ENCODE measurements at regions not wholly inside any gene's neighbourhood (a gene's known extent, or its start where the extent isn't known, plus 50 kb on each side); places are given as distances from the start of the nearest gene placed in this dataset.
A peak's percentile ranks its signal among the peaks of the same experiment; 100 is the strongest.

- Histone ChIP-seq H4K5ac (ENCODE audit: insufficient read length, low read depth, low read length) (no peak overlapping the region), H4K20me1 (replicated peaks in 1 of 2; ENCODE audit: control insufficient read depth in 1 of 2, insufficient read depth in 2 of 2, low read length in 2 of 2) (no peaks in the 10 kb centered on the region), H3K18ac (ENCODE audit: extremely low read depth, low read length) (no peak overlapping the region), H3K4me1 (replicated peaks in 1 of 4; ENCODE audit: control insufficient read depth in 3 of 4, insufficient read depth in 4 of 4, low read length in 3 of 4) (peaks cover 2 to 20% (median 6%) of the 10 kb centered on the region in 4 experiments; a peak in 5 of 7 replicates), H3K4me2 (ENCODE audit: insufficient read depth in 1 of 2, low read depth in 2 of 2, low read length in 2 of 2) (no peak overlapping the region), H3K79me2 (ENCODE audit: control insufficient read depth in 1 of 2, insufficient read depth in 2 of 2, low read length in 2 of 2) (no peaks in the 10 kb centered on the region), H3K14ac (ENCODE audit: insufficient read length) (no peak overlapping the region), H3K56ac (replicated peaks; ENCODE audit: insufficient read length, low read depth, low read length) (no peak overlapping the region), H3K23me2 (ENCODE audit: low read depth, low read length) (no peaks in the 10 kb centered on the region), H3K9ac (replicated peaks in 1 of 4; ENCODE audit: extremely low read depth in 1 of 4, low read depth in 3 of 4, low read length in 3 of 4) (peak overlapping the region in 1 of 4 experiments; percentile 32; a peak in 1 of 7 replicates), H2BK120ac (replicated peaks; ENCODE audit: low read depth, low read length) (no peak overlapping the region), H3K4me3 (ENCODE audit: extremely low read depth in 1 of 4, insufficient read depth in 2 of 4, low read depth in 3 of 4, low read length in 4 of 4) (no peak overlapping the region), H2AK5ac (ENCODE audit: low read depth, low read length) (no peak overlapping the region), H3K36me3 (ENCODE audit: control insufficient read depth in 2 of 4, insufficient read depth in 4 of 4, low read length in 3 of 4) (no peaks in the 10 kb centered on the region), H2BK5ac (ENCODE audit: low read depth, low read length) (no peak overlapping the region), H3K4ac (replicated peaks; ENCODE audit: insufficient read length, low read depth, low read length) (no peak overlapping the region), H3K27me3 (replicated peaks in 1 of 4; ENCODE audit: control insufficient read depth in 3 of 4, extremely low read depth in 1 of 4, insufficient read depth in 3 of 4, low read length in 3 of 4) (no peaks in the 10 kb centered on the region), H3K27ac (ENCODE audit: low read depth, low read length) (no peak overlapping the region), H4K91ac (replicated peaks; ENCODE audit: insufficient read length, low read length) (no peak overlapping the region), H4K8ac (ENCODE audit: extremely low read depth, insufficient read depth, low read length) (no peak overlapping the region), H3K23ac (ENCODE audit: insufficient read length) (no peak overlapping the region), H2BK20ac (ENCODE audit: low read length) (no peak overlapping the region), H2AFZ (ENCODE audit: low read length) (no peak overlapping the region), H3K79me1 (ENCODE audit: low read depth, low read length) (no peaks in the 10 kb centered on the region), H2BK15ac (ENCODE audit: low read length) (no peak overlapping the region), H2BK12ac (ENCODE audit: low read depth, low read length) (no peak overlapping the region), H3K9me3 (ENCODE audit: insufficient read depth in 2 of 2, low read depth in 1 of 2, low read length in 1 of 2) (no peaks in the 10 kb centered on the region)
- ChIA-PET CTCF (ENCODE audit: partially characterized antibody) (interaction anchor here (1.3 kb wide), 1 partner anchor 10 kb away, joined by 4 read pairs; no protein-coding TSS in a partner anchor), POLR2A (ENCODE audit: partially characterized antibody) (interaction anchor here (0.9 kb wide), 1 partner anchor 8 kb away, joined by 4 read pairs; no protein-coding TSS in a partner anchor)
- FAIRE-seq, result no peak
- WGBS, 2 experiments (ENCODE audit: extremely low coverage in 1 of 2, insufficient coverage in 1 of 2, insufficient read length in 1 of 2, insufficient replicate concordance in 2 of 2, low coverage in 1 of 2, low lambda C conversion rate in 2 of 2, missing lambda C conversion rate in 1 of 2), result 97% methylated on average over 9 of the region's 9 CpGs; no CpG with 5 or more reads in 1 of the 2 experiments
- no peak for DNase-seq (ENCODE audit: low read depth in 1 of 2, low spot score in 2 of 2)
- TF ChIP-seq CEBPB (IDR thresholded peaks at IDR 0.05; ENCODE audit: low read depth, low read length), result no peak
- TF ChIP-seq RNF2 (IDR thresholded peaks at IDR 0.05; ENCODE audit: borderline replicate concordance, low read depth, low read length, missing control alignments, poor library complexity, severe bottlenecking), result no peak
- no peak for TF ChIP-seq EGR1 (IDR thresholded peaks at IDR 0.05; ENCODE audit: borderline replicate concordance, low read depth, low read length)
- no peak for TF ChIP-seq TBP (IDR thresholded peaks at IDR 0.05; ENCODE audit: low read depth, low read length)
- TF ChIP-seq MAX (IDR thresholded peaks at IDR 0.05), result no peak
- TF ChIP-seq SP2 (IDR thresholded peaks at IDR 0.05; ENCODE audit: low read length), result no peak
- TF ChIP-seq POLR2AphosphoS5 (IDR thresholded peaks at IDR 0.05; ENCODE audit: low read depth, low read length), result no peak
- TF ChIP-seq JUND (IDR thresholded peaks at IDR 0.05; ENCODE audit: low read length), result no peak
- no peak for TF ChIP-seq PHF8 (conservative IDR thresholded peaks at IDR 0.05; ENCODE audit: low read depth, low read length)
- no peak for TF ChIP-seq CTCF (IDR thresholded peaks at IDR 0.05; ENCODE audit: control extremely low read depth in 1 of 3, insufficient read depth in 1 of 3, low read depth in 1 of 3, low read length in 3 of 3)
- TF ChIP-seq SIRT6 (IDR thresholded peaks at IDR 0.05; ENCODE audit: low read length), result no peak
Measured at GRCh38 chr4:54548831-54549460, 108.8 kb upstream of the KIT start.
